Duodenal mucosa (tissue), 2 donors: ENCODE measurements at regions not wholly inside any gene's neighbourhood (a gene's known extent, or its start where the extent isn't known, plus 50 kb on each side); places are given as distances from the start of the nearest gene placed in this dataset.

Experiments used
- H3K27ac ChIP-seq: one replicate; pipeline ENCODE4 v1.7.0; 2013; ENCODE audit warnings: low read depth, low read length
- H3K27me3 ChIP-seq, 2 donors: one replicate each; pipeline ENCODE4 v1.7.0; 2013; ENCODE audit warnings: low read length in 2 of 2, control low read depth in 1 of 2; ENCODE audit not compliant: insufficient read depth in 2 of 2, control insufficient read depth in 1 of 2
- H3K36me3 ChIP-seq, 2 donors: one replicate each; pipeline ENCODE4 v1.7.0; 2013; ENCODE audit warnings: low read length in 2 of 2, control low read depth in 1 of 2; ENCODE audit not compliant: insufficient read depth in 2 of 2, control insufficient read depth in 1 of 2
- H3K4me1 ChIP-seq, 2 donors: one replicate each; pipeline ENCODE4 v1.7.0; 2013; ENCODE audit warnings: low read length in 2 of 2, control low read depth in 1 of 2; ENCODE audit not compliant: insufficient read depth in 2 of 2, control insufficient read depth in 1 of 2
- H3K4me3 ChIP-seq, 2 donors: one replicate each; pipeline ENCODE4 v1.7.0; 2013; ENCODE audit warnings: low read length in 2 of 2, low read depth in 1 of 2
- H3K9ac ChIP-seq, 2 donors: one replicate each; pipeline ENCODE4 v1.7.0; 2013; ENCODE audit warnings: low read length in 2 of 2, low read depth in 1 of 2
- H3K9me3 ChIP-seq, 2 donors: one replicate each; pipeline ENCODE4 v1.7.0; 2013; ENCODE audit warnings: low read length in 2 of 2, control low read depth in 1 of 2; ENCODE audit not compliant: control insufficient read depth in 1 of 2

DNA sequence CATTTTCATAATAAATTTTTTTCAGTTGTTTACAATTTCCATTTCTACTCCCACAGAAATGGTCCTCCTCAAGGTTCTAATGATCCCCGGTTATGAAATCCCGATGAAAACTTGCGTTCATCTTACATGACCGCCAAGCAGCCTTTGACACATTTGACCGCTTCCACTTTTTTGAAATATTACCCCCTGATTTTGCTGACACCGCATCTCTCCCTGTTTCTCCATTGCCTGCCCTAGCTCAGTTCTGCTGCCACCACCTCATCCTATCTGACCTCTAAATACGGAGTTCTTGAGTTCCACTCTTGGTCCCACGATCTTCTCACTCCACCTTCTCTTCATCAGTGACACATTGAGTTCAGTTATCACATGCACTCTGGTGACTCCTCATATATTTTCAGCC is 74.1 kb downstream of the SLC35B3 start:
- H3K9me3 ChIP-seq, result no peaks in the 10 kb centered on the region
- no peaks in the 10 kb centered on the region for H3K27me3 ChIP-seq
- H3K27ac ChIP-seq, result no peak overlapping the region
- no peak overlapping the region for H3K9ac ChIP-seq
- H3K4me3 ChIP-seq, result no peak overlapping the region
- H3K4me1 ChIP-seq, result no peaks in the 10 kb centered on the region
- no peaks in the 10 kb centered on the region for H3K36me3 ChIP-seq

DNA sequence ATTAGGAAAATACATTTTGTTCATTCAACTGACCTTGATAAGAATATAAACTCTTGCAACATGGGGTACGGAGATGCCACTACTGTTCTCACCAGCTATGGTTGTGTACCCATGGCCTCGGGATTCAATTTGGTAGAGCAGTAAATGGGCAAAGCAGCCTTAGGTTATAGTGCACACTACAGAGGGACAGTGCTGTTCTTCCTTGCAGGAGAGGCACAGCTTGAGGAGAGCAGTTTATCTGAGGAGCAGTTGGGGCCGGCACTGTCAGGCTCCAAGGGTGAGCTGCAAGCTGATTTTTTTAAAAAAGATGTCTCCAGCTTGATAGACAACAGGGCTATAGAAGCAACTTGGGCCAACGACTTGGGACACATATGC is 82.4 kb downstream of the SLC35B3 start:
- Histone ChIP-seq H3K4me1 (no peaks in the 10 kb centered on the region), H3K36me3 (no peaks in the 10 kb centered on the region), H3K27me3 (no peaks in the 10 kb centered on the region), H3K9me3 (no peaks in the 10 kb centered on the region), H3K27ac (no peak overlapping the region), H3K4me3 (no peak overlapping the region), H3K9ac (no peak overlapping the region)

DNA sequence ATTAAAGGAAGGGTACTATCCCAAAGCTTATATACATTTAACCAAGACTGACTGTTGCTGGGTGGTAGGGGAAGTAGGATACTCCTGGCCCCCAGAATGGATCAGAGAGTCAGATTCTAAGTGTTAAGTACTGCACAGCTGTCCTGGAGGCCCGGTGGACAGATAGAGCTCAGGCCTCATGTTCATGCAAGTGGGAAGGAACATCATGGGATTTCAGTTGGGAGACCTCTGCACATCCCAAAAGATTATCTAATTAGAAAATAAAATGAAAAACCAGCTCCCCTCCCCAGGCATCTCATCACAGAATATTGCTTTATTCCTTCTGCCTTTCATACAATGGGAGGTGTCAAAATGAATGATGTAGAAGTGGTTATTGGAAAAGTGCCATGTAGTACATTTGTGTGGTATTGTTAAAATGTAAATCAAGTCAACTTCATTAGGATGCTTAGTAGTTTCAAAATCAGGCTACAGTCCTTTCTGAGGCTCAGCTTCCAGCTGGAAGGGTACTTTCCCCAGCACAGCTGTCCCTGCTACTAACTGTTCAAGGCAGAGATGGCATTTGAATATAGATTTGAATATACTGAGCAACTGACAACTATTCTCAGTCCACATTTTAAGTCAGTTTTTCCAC is 82.9 kb downstream of the SLC35B3 start:
- Histone ChIP-seq H3K4me1 (no peaks in the 10 kb centered on the region), H3K4me3 (no peak overlapping the region), H3K36me3 (no peaks in the 10 kb centered on the region), H3K9ac (no peak overlapping the region), H3K27me3 (no peaks in the 10 kb centered on the region), H3K27ac (no peak overlapping the region), H3K9me3 (peaks cover 0 to under 1% of the 10 kb centered on the region in 2 donors)

DNA sequence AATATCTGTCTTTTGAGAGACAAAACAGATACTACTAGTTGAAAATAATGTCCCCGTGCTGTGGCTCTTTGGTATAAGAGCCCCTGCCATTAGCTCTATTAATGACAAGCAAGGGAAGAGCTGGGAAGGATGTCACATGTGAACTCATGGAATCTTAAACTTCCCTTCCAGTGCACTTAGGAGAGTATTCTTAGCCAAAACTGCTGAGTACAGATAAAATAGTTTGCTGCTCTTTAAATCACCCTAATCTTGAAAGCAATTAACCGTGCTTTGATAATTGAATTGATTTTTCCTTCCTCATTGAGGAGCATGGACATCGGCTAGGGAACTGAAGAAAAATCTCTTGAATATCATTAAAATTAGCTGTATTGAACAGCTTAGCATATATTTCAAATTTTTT is 91.7 kb downstream of the SLC35B3 start:
- no peak overlapping the region for H3K9ac ChIP-seq
- peaks cover 0 to 2% of the 10 kb centered on the region in 2 donors for H3K9me3 ChIP-seq
- H3K36me3 ChIP-seq, result no peaks in the 10 kb centered on the region
- H3K4me3 ChIP-seq, result no peak overlapping the region
- no peaks in the 10 kb centered on the region for H3K4me1 ChIP-seq
- H3K27me3 ChIP-seq, result no peaks in the 10 kb centered on the region
- no peak overlapping the region for H3K27ac ChIP-seq

DNA sequence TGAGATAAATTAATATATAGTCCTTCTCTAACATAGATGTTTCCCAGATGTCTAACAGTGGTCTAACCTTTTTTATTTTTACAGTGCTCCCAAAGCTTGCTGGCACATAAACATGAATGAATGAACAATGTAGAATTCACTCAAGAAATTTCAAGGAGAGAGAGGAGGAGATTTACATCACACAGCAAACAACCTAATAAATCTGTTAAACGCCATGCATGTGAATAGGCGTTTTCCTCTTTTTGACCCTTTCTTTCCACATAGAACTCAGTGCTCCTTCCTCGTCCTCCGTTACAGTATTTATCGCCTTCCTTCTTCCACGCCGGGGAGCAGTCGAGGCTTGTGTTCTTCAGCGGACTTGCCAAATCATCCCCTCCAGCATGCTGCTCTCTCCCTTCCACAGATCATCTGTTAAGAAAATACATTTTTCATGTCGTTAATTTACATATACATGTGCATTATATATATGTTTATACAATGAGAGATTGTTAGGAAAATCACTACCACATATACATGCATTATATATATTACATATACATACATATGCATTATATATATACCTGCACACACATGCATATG is 93.0 kb downstream of the SLC35B3 start:
- Histone ChIP-seq H3K27ac (no peak overlapping the region), H3K4me1 (no peaks in the 10 kb centered on the region), H3K9me3 (peaks cover 0 to 1% of the 10 kb centered on the region in 2 donors), H3K27me3 (no peaks in the 10 kb centered on the region), H3K9ac (no peak overlapping the region), H3K36me3 (no peaks in the 10 kb centered on the region), H3K4me3 (no peak overlapping the region)

DNA sequence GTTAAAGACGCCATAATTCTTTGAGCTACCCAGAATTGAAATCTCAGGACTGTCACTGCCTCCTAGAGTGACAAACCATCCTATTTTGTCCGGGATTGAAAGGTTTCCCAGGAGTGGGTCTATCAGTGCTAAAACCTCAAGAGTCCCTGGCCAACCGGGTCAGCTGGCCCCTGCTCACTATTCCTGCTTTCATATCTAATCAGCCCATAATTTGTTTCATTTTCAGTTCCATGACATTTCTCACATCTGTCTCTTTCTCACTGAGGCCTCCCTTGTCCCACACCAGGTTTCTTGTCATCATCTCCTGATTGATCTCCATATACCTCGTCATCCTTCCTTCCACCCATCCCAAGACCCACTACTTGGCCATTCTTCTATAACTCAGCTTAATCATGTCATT is 98.2 kb downstream of the SLC35B3 start:
- Histone ChIP-seq H3K9me3 (no peaks in the 10 kb centered on the region), H3K27me3 (no peaks in the 10 kb centered on the region), H3K27ac (no peak overlapping the region), H3K4me3 (no peak overlapping the region), H3K36me3 (no peaks in the 10 kb centered on the region), H3K9ac (no peak overlapping the region), H3K4me1 (no peaks in the 10 kb centered on the region)

DNA sequence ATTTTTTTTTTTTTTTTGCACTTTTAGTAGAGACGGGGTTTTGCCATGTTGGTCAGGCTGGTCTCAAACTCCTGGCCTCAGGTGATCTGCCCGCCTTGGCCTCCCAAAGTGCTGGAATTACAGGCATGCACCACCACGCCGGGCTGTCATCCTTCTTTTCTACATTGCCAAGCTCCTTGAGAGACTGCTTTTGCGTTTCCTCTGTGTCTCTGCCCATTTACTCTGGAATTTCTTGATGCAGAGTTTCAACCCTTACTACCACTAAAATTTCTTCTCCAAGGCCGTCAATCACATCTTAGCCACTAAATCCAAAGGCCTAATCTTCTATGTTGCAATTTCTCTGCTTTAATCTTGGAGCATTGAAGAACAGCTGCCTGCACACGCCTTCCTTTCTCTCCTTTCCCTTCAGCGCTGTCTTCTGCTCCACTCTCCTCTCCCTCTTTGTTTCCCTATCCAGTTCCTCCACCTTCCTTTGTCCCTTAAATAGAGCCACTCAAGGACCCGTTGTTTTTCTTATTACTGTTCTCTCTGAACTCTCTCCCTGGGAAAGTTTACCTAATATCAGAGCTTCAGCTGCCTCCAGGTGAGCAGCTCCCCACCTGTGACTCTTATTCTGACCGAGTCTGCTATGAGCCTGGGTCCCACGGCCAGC is 98.8 kb downstream of the SLC35B3 start:
- no peaks in the 10 kb centered on the region for H3K4me1 ChIP-seq

DNA sequence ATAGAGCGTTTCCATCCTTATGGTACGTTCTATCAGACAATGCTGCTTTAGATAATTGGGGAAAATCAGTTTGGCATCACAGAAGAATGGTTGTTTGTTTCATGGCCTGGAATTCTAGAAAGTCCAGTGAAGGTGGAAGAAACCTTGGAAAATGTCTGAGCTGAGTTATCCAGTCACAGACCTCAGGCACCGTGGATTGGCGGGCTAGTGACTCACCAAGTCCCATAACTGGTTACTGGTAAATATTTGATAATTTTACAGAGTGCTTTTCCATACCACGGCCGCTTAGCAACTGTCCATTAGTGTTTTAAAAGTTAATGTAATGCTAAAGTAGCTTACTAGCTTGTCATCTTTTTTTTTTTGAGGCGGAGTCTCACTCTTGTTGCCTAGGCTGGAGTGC is 99.4 kb downstream of the SLC35B3 start:
- no peaks in the 10 kb centered on the region for H3K27me3 ChIP-seq
- H3K27ac ChIP-seq, result no peak overlapping the region
- H3K4me3 ChIP-seq, result no peak overlapping the region
- H3K4me1 ChIP-seq, result no peaks in the 10 kb centered on the region
- H3K9ac ChIP-seq, result no peak overlapping the region
- H3K36me3 ChIP-seq, result no peaks in the 10 kb centered on the region
- no peaks in the 10 kb centered on the region for H3K9me3 ChIP-seq

More for the DNA sequence above, 98.8 kb downstream of the SLC35B3 start:
- H3K9ac ChIP-seq, result no peak overlapping the region
- no peak overlapping the region for H3K27ac ChIP-seq
- H3K27me3 ChIP-seq, result no peaks in the 10 kb centered on the region
- no peaks in the 10 kb centered on the region for H3K9me3 ChIP-seq
- no peaks in the 10 kb centered on the region for H3K36me3 ChIP-seq
- no peak overlapping the region for H3K4me3 ChIP-seq

DNA sequence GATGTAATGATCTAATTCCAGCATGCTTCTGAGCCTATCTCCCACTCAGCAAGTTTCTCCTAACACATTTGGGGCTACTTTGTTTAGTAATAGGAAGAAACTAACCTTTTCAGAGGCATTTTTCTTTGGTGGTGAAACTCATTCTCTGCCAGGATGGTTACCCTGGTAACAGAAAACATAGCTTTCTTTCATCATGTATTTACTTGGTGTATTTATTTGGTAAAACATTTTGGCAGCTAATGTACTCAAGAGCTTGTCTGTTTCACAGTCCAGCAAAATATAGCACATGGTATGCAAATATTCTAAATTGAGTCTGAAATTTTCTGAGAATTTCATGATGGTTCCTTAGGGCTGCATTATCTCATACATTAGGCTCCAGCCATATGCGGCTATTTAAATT is 100.0 kb downstream of the SLC35B3 start:
- H3K27ac ChIP-seq, result no peak overlapping the region
- no peaks in the 10 kb centered on the region for H3K36me3 ChIP-seq
- H3K27me3 ChIP-seq, result no peaks in the 10 kb centered on the region
- no peak overlapping the region for H3K9ac ChIP-seq
- H3K4me1 ChIP-seq, result no peaks in the 10 kb centered on the region
- no peaks in the 10 kb centered on the region for H3K9me3 ChIP-seq
- H3K4me3 ChIP-seq, result no peak overlapping the region

DNA sequence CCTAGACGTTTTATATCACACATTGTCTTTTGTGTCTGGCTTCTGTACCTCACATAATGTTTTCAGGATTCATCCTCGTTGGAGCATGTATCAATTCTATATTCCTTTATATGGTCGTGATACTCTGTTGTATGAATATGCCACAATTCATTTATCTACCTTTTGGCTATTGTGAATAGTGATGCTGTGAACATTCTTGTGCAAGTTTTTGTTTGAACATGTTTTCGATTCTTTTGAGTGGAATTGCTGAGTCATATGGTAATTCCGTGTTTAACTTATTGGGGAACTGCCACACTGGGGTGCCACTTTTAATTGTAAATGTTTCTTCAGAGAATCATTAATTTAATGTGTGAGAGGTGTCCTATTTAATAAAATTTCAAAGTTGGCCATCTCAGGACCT is 101.2 kb downstream of the SLC35B3 start:
- no peaks in the 10 kb centered on the region for H3K27me3 ChIP-seq
- no peak overlapping the region for H3K4me3 ChIP-seq
- no peaks in the 10 kb centered on the region for H3K4me1 ChIP-seq
- no peak overlapping the region for H3K27ac ChIP-seq
- no peak overlapping the region for H3K9ac ChIP-seq
- no peaks in the 10 kb centered on the region for H3K9me3 ChIP-seq
- H3K36me3 ChIP-seq, result no peaks in the 10 kb centered on the region
